Stimulated activated CD4-positive, alpha-beta T cell treated with anti-CD3 and anti-CD28 coated beads, Interleukin-4, amount 100 ng/mL, for 1 hour (primary cell): ENCODE measurements at regions not wholly inside any gene's neighbourhood (a gene's known extent, or its start where the extent isn't known, plus 50 kb on each side); places are given as distances from the start of the nearest gene placed in this dataset.
"Not testable (repeated sequence)": the region's sequence is repeated elsewhere in the genome, so short reads cannot be mapped to it uniquely, and the experiment has no call there.

ENCODE experiments used
- DNase-seq: peaks from one replicate; pipeline ENCODE4 v3.0.0-alpha.2; 2020

DNA sequence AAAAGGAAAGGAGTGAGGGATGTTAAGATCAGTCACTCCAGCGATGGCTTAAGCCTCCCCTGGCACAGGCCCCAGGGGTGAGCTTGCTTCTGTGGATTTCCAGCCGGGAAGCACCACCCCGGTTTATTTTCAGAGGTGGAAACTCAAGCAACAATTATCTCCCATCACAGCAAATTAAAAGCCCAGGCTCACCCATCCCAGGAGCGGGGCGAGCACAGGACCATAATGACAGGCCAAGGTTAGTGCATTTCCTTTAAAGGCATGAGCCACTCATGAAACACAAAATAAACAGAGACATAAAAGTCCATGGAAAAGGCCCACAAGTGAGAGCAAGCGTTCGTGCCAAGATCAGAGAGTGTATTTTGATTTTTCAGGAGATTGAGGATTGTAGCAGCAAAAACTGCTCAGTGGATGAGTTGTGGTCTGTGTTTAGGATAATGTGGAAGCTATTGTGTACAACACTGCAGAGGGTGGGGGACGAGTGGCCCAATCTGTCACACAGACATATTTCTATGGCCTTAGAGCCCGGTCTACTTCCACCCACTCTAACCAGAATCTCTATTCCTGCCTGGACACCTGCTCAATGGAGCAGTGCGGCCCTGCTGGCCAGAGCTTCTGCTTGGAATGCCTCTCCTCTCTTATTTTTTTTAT lies 111.4 kb upstream of the CDC42EP3 start:
- no peak for DNase-seq

DNA sequence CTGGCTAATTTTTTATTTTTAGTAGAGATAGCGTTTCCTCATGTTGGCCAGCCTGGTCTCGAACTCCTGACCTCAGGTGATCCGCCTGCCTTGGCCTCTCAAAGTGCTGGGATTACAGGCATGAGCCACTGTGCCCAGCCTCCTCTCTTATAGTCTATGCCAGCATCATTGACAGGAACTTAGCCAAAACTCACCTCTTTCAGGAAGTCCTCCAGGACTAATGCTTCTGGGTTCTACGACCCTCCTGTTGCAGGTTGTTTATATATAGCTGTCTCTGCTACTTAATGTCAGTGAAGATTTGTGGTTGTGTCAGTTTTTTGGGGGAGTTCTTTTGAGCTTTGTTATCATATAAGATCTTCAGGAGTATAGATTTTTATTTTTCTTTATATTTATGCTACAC lies 112.1 kb upstream of the CDC42EP3 start:
- DNase-seq: no peak

DNA sequence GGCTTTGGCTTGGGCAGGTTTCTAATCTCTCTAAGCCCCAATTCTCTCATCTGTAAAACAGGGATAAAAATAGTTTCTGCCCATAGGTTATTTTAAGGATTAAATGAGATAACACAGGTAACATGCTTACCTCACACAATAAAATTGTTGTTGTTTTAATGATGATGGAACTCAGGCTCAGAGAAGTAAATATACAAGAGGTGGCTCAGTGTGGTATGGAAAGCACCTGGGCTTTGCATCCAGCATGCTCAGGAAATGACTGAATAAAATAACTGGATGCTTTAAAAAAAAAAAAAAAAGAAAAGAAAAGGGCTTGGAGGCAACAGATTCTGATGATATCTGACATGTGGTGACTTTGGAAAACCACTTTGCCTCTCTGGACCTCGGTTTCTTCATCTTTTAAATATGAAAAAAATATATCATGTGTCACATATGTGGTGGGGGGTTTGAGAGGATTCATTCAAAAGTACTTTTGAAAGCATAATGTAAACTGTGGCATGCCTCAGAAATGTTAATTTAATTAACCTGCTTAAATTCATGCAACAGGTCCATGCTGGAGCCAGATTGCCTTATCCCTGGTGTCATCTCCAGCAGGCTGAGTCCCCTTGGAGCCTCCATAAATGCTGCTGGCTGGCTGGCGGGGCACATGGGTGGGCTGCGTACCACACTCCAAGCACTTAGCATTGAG lies 112.8 kb upstream of the CDC42EP3 start:
- DNase-seq: no peak

DNA sequence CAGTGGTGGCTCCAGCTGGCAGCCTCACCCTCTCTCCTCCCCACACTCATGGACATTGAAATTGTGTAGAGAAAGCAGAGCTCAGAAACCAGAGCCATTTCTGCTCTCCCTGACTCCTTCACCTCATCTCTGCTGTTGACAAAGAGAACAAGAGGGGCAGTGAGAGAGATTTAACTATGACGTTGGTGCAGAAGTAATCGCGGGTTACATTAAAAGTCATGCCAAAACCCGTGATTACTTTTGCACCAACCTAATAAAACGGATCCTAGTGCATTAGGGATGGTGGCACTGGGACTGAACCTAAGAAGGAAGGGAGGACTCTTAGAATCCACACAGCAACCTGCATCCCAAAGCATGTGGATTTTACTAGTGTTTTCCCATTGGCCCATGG lies 113.3 kb upstream of the CDC42EP3 start:
- no peak for DNase-seq

DNA sequence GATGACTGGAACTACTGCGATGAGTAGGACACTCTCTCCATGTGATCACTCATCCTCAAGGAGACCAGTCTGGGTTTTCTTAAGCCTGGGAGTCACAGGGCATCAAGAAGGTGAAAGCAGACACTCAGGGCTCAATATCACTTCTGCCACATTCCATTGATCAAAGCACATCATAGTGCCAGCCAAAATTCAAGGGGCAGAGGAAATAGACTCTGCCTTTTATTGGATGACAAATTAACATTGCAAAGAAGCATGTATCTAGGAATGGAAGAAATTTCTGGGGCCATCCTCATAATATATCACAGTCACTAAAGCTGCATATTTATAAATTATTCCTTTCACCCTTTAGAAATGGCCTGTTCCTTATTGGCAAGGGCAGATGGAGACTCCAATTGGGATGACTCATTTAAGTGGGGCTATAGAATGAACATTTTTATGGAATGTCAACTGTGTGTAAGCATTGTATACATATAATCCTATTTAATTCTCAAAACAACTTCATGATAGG lies 114.8 kb upstream of the CDC42EP3 start:
- no peak for DNase-seq

DNA sequence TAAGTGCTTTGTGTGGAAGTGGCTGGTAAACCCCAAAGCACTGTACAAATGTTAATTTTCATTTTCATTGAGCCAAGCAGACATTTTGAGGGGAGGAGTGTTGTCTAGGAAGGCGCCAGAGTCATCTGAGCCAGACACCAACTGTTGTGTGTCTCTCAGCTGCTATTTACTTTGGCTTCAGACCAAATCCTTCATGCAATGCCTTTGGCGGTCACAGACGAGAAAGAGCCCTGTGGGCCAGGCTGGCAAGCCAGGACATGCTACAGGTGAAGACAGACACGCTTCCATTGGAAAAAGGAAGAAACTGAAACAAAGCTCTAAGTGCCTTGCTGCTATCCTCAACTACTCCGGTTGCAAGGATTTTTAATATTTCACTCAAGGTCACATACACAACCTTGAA lies 115.4 kb upstream of the CDC42EP3 start:
- DNase-seq: no peak

DNA sequence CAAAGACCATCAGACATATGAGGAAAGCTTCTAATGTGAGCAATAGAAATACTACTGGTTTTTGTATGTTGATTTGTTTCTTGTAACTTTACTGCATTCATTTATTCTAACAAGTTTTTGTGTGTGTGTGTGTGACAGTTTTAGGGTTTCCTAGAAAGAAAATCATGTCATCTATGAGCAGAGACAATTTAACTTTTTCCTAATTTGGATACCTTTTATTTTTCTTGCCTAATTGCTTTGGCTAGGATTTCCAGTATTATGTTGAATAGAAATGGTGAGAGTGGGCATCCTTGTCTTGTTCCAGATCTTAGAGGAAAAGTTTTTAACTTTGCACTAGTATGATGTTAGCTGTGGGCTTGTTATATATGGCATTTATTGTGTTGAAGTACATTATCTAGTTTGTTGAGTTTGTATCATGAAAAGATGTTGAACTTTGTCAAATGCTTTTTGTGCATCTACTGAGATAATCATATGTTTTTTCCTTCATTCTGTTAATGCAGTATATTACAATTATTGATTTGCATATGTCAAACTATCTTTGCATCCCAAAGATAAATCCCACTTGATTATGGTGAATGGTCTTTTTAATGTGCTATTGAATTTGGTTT lies 117.3 kb upstream of the CDC42EP3 start:
- DNase-seq: no peak

DNA sequence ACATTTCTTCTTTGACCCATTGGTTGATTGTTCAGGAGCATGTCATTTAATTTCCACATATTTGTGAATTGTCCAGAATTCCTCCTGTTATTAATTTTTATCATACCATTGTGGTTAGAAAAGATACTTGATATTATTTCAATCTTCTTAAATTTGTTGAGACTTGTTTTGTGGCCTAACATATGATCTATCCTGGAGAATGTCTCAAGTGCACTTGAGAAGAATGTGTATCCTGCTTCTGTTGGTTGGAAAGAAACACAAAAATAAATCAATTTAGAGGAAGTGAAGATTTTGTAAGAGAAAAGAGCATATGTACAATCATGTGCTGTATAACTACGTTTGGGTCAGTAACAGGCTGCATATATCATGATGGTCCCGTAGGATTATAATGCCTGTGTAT lies 118.6 kb upstream of the CDC42EP3 start:
- no peak for DNase-seq

DNA sequence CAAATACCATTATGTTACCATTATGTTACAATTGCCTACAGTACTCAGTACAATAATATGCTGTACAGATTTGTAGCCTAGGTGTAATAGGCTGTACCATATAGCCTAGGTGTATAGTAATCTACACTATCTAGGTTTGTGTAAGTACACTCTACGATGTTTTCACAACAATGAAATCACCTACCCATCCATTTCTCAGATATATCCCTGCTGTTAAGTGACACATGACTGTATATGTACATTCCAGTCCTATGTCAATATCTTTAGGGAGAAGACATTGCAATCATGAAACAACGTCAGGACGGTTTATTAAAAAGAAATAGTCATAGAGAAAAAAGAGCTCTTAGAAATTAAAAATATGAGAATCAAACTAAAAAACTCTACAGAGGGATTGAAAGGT lies 119.0 kb upstream of the CDC42EP3 start:
- DNase-seq: no peak

DNA sequence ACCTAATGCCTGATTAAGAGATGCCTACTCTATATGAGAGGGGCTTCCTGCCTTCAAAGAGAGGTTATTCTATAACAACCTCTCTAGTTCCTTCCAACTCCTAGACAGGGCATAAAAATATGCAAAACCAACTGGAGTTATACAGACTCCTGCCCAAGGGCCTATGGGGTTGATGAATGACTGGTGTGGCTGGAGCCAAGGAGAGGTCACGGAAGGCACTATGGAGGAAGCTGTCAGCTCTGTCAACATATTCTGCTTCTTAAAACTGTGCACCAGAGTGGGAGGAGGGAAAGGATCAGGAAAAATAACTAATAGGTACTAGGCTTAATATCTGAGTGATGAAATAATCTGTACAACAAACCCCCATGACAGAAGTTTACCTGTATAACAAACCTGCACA lies 120.9 kb upstream of the CDC42EP3 start:
- DNase-seq: no peak

DNA sequence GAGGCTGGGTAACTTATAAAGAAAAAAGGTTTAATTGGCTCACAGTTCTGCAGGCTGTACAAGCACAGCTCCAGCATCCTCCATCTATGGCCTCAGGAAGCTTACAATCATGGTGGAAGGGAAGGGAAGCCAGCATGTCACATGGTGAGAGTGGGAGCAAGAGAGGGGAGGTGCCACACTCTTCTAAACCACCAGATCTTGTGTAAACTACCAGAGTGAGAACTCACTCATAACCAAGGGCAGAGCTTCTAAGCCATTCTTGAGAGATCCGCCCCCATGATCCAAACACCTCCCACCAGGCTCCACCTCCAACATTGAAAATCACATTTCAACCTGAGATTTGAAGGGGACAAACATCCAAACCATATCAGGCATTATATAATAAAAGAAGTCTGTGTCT lies 121.6 kb upstream of the CDC42EP3 start:
- DNase-seq: no peak

DNA sequence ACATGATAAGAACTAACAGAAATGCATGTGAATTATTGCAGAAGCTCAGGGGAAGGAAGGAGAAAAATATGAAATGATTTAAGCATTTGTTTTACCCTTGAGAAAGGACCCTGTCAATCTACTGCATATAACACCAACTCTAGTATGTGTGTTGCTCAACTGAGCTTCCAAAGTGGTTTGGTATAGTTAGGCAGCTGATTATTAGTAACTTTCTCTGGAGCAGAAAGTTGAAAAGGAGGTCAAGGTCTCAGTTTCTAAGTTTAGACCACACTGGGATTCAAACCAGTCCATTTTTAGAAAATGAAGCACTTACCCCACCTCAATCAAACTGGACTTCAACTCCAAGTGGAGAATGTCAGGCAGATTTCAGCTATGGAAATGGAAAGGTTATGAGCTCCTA lies 123.3 kb upstream of the CDC42EP3 start:
- no peak for DNase-seq

DNA sequence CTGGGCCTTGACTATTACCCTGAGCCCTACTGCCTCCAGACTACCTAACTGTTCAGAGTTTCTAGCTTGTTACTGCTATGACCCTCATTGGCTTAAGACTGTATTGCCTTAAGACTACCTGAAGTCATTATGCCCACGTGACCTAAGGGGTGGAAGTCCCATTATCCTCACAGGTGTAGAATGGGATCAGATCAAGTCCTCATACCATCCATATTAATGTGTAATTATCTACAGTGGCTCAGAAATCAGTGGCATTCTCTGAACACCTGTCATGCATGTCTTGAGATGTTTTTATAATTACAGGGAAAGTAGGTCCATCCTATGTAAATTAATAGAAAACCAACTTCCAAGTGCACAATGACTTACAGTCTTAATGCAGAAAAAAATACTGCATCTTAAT lies 124.0 kb upstream of the CDC42EP3 start:
- DNase-seq: no peak

DNA sequence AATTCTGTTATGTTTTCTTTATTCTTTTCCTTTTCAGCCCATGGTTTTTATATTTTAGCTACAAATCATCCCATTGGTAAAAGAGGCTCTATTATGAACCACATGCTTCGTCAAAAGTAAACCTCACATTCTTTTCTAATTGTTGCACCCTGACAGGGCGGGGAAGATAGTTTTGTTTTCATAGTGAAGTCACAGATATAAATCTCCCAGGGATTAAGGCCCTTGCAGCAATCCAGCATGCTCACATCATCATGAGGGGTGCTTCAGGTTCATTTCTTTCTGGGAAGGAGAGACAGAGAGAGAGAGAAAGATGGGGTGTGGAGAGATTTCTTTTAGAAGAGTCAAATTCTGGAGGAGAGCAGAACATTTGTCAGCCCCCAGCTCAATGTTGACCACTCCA lies 124.5 kb upstream of the CDC42EP3 start:
- DNase-seq: no peak

DNA sequence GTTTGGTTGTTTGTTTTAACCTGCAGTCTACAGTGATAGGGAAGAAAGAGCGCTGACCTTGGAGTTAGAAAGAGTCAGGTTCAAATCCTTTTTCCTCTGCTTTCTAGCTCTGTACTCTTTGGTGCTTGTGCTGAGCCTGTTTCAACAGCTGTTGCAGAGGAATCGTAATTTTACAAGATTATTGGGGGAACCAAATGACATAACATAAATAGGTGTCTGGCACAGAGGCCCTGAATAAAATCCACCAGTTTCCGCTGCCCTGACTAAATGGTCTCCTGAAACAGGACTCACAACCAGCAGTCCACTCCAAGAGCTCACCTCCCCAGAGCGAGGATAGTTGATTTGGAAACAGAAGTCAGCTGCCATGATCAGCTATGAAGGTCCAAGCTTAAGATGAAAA lies 125.0 kb upstream of the CDC42EP3 start:
- DNase-seq: no peak

DNA sequence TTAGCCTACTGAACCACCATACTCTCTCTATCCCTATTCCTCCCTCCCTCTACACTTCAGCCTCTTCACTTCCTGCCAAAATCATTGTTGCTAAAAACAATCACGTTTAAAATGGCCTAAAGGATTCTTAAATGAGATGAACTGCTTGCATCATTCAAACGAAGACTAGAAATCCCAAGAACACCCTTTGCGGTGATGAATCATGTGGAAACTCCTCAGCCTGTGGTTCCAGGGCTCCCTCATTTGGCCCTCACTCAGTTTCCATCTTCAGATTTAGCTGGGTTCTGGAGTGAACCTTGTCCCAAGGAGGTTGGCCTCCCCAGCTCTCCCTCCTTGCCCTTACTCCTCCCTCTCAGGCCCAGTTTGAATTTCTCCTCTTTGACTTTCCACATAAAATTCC lies 125.6 kb upstream of the CDC42EP3 start:
- no peak for DNase-seq

DNA sequence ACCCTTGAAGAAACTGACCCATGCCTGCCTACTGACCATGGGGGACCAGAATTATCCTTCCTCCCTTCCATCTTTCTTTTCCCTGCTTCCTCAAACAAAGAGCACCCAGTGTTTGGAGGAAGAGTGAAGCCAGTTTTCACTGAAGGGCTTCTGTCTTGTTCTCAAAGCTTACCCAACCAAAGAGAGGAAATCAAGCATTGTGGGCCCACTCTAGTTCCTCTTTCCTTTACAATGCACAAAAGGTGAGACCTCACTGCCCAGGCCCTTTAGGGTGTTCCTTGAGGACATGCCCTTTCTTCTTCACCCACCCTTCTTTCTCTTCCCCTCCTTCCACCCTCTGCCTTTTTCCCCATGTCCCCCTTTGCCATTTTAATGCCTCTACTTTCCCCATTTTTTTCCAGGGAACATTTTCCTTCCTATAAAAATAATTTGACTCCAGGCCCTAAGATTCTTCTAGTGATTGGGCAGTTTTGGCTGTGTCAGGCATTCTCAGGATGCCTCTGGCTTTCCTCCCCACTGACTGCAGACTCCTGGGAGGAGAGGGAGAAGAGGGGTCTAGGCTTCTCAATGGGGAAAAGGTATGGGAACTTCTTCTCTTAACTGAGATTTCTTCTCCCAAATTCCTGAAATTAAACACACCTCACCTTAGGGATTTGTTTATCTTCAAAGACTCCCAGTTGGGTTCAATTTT lies 126.6 kb upstream of the RMDN2 start:
- no peak for DNase-seq

DNA sequence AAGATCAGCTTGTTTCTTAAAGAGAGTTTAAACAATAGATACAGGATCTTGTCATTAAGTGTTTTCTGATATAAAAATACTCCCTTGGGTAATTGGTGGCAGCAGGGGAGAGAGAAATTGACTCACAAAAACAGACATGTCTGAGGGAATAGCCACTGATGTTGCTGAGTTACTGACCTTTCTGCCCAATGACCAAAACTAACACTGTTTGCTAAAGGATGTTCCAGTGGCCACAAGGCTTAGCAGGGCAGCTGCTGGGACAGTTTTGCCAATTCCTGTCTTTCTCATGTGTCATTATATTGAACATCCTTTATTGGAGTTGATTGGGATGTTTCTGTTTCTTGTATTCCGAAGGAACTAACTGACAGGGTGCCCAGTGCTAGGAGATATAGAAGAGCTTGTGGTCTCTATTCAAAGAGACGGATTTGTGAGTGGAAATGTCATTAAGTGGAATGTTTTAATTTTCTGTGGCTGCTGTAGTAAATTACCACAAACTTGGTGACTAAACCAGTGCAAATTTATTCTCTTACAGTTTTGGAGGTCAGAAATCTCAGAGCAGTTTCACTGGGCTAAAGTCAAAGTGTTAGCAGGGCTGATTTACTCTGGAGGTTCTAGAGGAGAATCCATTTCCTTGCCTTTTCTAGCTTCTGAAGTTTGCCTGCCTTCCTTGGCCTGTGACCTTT lies 124.8 kb upstream of the RMDN2 start:
- DNase-seq: no peak

DNA sequence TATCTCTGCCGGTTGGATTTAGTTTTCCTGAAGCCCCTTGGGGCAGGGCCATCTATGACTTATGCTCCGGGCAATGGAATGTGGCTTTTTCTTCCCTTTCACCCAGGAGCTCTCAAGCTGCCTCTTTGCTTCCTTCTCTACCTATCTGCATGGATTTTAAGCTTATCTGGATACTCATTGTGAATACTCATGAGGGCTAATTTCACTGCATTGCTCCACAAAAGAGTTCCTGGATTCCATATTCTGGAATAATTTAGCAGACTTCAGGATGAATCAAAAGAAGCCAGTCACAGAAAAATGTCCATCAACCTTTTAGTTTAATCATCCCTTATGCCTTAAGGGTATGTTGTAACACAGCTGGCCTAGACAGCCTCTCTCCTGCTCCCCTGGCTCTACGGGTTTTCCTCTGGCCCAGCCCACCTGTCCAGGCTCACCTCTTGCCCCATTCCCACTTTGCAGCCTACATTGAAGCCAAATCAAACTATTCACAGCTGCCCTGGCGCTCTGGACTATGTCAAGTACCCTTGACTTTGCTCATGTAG lies 122.8 kb upstream of the RMDN2 start:
- DNase-seq: no peak

DNA sequence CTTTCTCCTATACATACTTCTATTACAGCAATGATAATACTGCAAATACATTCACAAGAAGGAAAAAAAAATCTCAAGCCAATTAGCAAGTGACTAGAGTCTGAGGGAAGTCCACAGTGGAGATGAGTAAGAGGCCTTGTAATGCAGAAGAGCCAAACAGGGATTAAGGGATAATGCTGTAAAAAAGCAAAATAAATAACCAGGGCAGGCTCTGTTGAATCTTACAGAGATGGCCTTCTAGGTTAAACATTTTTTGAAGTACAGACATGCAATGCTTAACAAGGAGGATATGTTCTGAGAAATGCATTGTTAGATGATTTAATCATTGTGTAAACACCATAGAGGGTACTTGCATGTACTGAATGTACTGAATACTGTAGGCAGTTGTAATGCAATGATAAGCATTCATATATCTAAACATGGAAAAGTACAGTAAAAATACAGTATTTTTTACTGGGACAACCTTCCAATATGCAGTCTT lies 122.1 kb upstream of the RMDN2 start:
- no peak for DNase-seq

DNA sequence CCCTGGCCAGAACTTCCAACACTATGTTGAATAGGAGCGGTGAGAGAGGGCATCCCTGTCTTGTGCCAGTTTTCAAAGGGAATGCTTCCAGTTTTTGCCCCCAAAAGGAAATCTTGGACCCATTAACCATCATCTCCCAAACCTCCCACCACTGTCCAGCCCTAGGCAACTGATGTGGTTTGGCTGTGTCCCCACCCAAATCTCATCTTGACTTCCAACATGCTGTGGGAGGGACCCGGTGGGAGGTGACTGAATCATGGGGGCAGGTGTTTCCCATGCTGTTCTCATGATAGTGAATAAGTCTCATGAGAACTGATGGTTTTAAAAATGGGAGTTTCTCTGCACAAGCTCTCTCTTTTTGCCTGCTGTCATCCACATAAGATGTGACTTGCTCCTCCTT lies 119.1 kb upstream of the RMDN2 start:
- not testable (repeated sequence) for DNase-seq

DNA sequence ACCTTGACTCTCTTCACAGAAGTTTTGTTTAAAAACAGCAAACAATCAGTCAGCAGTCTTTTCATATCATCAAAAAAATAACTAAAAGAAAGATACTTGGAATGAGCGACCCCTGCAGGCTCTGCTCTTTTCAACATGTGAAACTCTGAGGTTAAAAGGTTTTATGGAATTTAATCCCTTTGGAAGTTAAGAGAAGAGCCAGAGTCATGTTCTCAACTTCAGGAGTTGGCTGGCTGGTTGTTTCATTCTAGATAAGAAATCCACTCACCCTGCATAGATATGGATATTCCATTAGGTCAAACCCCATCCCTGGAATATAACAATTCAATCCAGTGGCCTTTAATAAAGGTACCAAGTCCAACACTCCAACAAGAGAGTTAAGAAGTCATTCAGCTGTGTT lies 115.6 kb upstream of the RMDN2 start:
- DNase-seq: no peak
